ENCODE measurements at regions not wholly inside any gene's neighbourhood (a gene's known extent, or its start where the extent isn't known, plus 50 kb on each side); places are given as distances from the start of the nearest gene placed in this dataset.

DNA sequence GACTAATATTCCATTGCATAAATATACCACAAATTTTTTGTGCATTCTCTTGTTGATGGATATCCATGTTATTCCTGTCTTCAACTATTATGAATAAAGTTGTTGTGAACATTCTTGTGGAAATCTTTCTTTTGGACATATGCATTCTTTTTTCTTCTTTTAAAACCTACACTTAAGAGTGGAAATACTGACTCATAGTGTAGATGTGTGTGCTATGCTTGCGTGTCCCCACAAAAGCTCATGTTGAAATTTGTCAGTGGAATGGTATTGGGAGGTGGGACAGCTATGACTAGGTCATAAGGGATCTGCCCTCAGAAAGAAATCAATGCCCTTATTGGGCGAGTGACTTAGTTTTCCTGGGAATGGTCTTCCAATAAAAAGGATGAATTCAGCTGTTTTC lies 203.6 kb upstream of the PRSS58 start:
- TF ChIP-seq POLR2A (IDR thresholded peaks at IDR 0.05), result no peak
- TF ChIP-seq, protein P1, sequence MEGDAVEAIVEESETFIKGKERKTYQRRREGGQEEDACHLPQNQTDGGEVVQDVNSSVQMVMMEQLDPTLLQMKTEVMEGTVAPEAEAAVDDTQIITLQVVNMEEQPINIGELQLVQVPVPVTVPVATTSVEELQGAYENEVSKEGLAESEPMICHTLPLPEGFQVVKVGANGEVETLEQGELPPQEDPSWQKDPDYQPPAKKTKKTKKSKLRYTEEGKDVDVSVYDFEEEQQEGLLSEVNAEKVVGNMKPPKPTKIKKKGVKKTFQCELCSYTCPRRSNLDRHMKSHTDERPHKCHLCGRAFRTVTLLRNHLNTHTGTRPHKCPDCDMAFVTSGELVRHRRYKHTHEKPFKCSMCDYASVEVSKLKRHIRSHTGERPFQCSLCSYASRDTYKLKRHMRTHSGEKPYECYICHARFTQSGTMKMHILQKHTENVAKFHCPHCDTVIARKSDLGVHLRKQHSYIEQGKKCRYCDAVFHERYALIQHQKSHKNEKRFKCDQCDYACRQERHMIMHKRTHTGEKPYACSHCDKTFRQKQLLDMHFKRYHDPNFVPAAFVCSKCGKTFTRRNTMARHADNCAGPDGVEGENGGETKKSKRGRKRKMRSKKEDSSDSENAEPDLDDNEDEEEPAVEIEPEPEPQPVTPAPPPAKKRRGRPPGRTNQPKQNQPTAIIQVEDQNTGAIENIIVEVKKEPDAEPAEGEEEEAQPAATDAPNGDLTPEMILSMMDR (IDR thresholded peaks at IDR 0.05), result no peak
- no peak for TF ChIP-seq EP300 (IDR thresholded peaks at IDR 0.05)

Data from tibial nerve (tissue), 4 donors.